ENCODE measurements at regions not wholly inside any gene's neighbourhood (a gene's known extent, or its start where the extent isn't known, plus 50 kb on each side); places are given as distances from the start of the nearest gene placed in this dataset.

GRCh38 chr1:208576425-208576824 is 332.2 kb upstream of the PLXNA2 start:
- H3K9me3 ChIP-seq = no peaks in the 10 kb centered on the region
- intact Hi-C loops (cut with DNase I) = no loop called here
- peaks cover 7% of the 10 kb centered on the region for H3K4me1 ChIP-seq (ENCODE audit: insufficient read depth)
- H3K27ac ChIP-seq = no peak overlapping the region
- no peak for DNase-seq
- 67 to 75% (median 67%) methylated on average over 4 of the region's 4 CpGs for WGBS, 3 donors
- TF ChIP-seq POLR2A (IDR thresholded peaks at IDR 0.05) (no peak), EP300 (IDR thresholded peaks at IDR 0.05) (no peak), CTCF (IDR thresholded peaks at IDR 0.05) (no peak)
- no peaks in the 10 kb centered on the region for H3K36me3 ChIP-seq
- H3K4me3 ChIP-seq = no peak overlapping the region
- no peaks in the 10 kb centered on the region for H3K27me3 ChIP-seq

- intact Hi-C loops (cut with DNase I) = no loop called here
- H3K9me3 ChIP-seq = no peaks in the 10 kb centered on the region
- 0 to 5% (median 2%) methylated on average over 1 of the region's 1 CpG for WGBS, 3 donors
- H3K36me3 ChIP-seq = no peaks in the 10 kb centered on the region
- no peak overlapping the region for H3K27ac ChIP-seq
- TF ChIP-seq POLR2A (IDR thresholded peaks at IDR 0.05) (no peak), EP300 (IDR thresholded peaks at IDR 0.05) (no peak), CTCF (IDR thresholded peaks at IDR 0.05) (no peak)
- H3K4me1 ChIP-seq (ENCODE audit: insufficient read depth) = peaks cover 7% of the 10 kb centered on the region
- H3K4me3 ChIP-seq = no peak overlapping the region
- DNase-seq = no peak
- no peaks in the 10 kb centered on the region for H3K27me3 ChIP-seq
Observed at GRCh38 chr1:208577381-208577905, 333.3 kb upstream of the PLXNA2 start.

DNA sequence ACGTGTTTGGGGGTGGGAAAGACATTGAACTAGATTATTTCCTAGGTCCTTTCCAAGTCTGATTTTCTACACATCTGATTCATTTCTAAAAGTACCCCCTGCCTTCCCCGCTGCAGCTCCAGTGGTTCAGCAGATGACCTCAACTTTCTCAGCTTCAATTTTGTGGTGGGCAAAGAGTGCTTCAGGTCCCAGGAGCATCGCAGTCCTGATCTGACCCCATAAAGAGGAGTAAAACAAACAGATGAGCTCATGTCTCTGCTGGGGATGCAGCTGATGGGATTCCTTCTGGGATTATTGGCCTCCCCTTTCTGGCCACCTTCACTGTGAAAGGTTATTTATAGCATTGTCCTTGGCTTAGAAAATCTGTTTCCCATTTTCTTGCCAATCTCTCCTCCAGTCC is 337.0 kb upstream of the PLXNA2 start:
- Histone ChIP-seq H3K36me3 (no peaks in the 10 kb centered on the region), H3K27ac (no peak overlapping the region), H3K27me3 (no peaks in the 10 kb centered on the region), H3K4me3 (no peak overlapping the region), H3K4me1 (ENCODE audit: insufficient read depth) (peaks cover 7% of the 10 kb centered on the region), H3K9me3 (no peaks in the 10 kb centered on the region)
- TF ChIP-seq POLR2A (IDR thresholded peaks at IDR 0.05) = no peak
- TF ChIP-seq EP300 (IDR thresholded peaks at IDR 0.05) = no peak
- TF ChIP-seq CTCF (IDR thresholded peaks at IDR 0.05) = no peak
- WGBS, 3 donors = 32 to 43% (median 40%) methylated on average over 3 of the region's 3 CpGs
- DNase-seq = no peak
- intact Hi-C loops (cut with DNase I) = no loop called here

DNA sequence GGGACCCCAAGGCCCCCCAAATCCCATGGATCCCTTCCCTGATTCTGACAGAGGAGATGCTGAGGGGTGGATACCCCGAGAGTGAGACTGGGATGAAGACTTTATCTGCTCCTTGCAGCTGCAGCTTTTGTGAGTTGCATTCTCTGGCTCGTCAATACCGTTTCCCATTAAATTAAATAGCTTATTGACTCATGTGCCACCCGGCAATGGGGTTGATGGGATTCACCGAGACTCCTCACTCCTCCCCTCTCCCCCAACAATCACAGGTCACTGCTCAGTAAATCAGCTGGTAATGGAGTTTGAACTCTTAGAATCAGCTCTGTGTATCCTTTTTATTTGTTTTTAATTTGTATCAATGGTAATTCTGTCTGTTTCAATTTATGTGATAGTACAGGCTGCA is 337.5 kb upstream of the PLXNA2 start:
- H3K27me3 ChIP-seq = no peaks in the 10 kb centered on the region
- DNase-seq = no peak
- no peak for TF ChIP-seq EP300 (IDR thresholded peaks at IDR 0.05)
- TF ChIP-seq CTCF (IDR thresholded peaks at IDR 0.05) = no peak
- no peak for TF ChIP-seq POLR2A (IDR thresholded peaks at IDR 0.05)
- peaks cover 7% of the 10 kb centered on the region for H3K4me1 ChIP-seq (ENCODE audit: insufficient read depth)
- H3K9me3 ChIP-seq = no peaks in the 10 kb centered on the region
- H3K27ac ChIP-seq = no peak overlapping the region
- WGBS, 3 donors = 47 to 64% (median 62%) methylated on average over 5 of the region's 5 CpGs
- no peak overlapping the region for H3K4me3 ChIP-seq
- intact Hi-C loops (cut with DNase I) = no loop called here
- H3K36me3 ChIP-seq = no peaks in the 10 kb centered on the region
